HK-2 (cell line): ENCODE measurements at regions not wholly inside any gene's neighbourhood (a gene's known extent, or its start where the extent isn't known, plus 50 kb on each side); places are given as distances from the start of the nearest gene placed in this dataset.

Experiments used
- DNase-seq: peaks from one replicate; pipeline ENCODE4 v3.0.0-alpha.2; 2018; ENCODE audit not compliant: unreplicated experiment

DNA sequence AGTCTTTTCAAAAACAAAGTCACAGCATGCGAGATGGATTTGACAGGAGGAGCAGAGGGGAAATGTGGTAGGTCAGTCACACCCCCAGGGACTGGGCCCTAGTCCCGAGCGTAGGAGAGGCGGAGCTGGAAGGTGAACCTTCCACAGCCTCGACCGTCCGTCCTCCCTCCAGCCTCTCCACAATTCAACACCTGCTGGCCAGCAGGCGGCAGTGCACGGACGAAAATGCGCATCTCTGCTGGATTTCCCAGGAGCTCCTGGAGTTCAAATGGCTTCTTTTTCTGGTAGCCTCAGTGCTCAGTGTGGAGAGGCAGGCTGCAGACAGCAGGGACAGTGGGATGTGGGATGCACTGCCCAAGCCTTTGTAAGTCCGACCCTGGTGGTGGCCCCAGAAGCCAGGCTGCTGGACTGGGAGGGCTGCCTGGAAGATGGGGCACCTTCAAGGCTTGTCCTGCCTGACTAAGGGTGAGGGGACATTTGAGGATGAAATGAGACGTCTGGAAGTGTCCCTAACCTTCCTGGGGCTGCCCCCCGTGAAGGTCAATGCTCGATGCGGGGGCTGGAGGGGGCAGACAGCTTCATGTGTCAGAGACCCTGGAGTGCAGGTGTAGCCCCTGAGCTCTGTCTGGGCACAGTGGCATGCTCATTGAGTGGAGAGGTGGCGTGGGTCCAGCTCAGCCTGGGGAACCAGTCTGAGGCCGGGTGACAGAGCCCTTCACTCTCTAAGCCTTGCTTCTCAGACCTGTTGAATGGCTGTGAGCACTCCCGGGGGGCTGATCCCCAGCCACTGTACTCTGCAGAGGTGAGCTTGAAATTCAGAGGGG lies 189.5 kb downstream of the TFCP2L1 start:
- peak; percentile 65 for DNase-seq

DNA sequence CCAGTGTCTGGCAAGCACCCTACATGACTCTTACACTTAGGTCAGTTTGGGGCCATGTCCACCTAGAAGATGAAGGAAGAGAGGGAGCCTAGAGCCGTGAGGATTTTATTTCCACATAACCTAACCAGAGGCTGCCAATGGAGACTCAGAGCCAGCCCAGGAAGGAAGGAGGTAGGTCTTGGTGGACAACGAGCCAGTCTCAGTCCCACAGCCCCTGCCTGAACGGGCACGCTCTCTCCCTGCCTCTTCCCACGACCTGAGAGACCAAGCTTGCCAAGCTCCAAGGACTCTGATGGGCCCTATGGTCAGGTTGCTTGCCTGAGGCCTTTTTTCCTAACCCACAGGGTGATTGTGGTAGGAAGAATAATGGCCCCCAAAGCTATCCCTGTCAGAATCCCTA lies 188.4 kb downstream of the TFCP2L1 start:
- DNase-seq, result no peak

DNA sequence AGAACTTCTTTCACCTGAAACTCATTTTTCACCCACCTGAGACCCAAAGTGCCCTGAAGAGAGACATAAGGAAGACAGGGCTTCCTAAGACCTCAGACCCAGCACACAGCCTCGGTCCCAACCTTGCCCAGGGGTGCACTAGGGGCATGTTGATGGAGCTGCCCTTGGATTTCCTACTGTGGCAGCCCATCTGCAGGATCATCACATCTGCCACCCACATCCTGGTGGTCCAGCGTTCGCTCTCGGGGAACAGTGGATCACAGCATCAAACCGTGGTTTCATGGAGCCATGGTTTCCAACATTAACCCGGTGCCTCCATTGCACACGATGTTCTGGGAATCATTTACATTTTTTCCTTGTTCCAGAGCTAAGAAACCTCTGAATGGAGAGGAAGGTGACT lies 186.4 kb downstream of the TFCP2L1 start:
- DNase-seq, result no peak

DNA sequence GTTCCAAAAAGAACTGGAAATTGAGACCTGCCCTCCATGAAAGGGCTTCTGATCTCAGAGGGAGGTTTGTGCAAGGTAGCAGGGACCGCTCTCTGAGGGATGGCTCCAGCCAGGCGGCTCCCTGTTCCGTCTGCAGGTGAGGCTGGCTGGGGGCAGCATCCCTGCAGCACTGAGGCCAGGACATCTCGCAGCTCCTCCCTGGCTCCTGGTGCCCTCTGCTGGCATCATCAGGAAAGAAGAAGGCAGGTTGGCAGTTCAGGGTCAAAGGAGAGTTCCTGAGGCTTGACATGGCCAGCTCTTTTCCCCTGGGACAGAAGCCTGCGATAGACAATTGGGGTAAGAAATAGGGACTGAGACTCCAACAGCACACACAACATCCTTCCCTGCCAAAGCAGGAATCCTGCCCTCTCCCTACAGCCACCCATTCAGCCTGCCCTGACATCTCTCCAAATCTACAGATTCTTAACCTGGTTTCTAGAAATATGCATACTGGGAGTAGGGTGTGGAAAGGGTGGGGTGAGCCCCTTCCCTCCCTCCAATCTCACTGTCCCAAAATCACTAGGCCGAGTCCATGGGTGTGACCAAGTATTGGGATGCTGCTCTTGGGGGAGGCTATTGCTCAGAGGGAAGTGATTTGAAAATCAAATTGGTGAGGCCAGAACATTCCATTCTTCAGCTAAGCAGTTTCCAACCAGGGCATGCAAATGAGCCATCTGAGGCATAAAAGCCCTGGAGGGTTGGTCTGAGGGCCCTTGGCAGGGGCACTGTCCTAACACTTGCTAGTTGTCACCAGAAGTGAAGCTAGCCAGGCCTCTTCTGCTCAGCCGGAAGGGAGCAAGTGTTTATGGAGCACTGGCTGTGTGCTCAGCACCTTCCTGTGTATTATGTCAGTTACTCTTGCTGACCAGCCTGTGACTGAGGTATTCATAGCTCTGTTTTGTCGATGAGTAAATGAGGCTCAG lies 185.4 kb downstream of the TFCP2L1 start:
- no peak for DNase-seq

DNA sequence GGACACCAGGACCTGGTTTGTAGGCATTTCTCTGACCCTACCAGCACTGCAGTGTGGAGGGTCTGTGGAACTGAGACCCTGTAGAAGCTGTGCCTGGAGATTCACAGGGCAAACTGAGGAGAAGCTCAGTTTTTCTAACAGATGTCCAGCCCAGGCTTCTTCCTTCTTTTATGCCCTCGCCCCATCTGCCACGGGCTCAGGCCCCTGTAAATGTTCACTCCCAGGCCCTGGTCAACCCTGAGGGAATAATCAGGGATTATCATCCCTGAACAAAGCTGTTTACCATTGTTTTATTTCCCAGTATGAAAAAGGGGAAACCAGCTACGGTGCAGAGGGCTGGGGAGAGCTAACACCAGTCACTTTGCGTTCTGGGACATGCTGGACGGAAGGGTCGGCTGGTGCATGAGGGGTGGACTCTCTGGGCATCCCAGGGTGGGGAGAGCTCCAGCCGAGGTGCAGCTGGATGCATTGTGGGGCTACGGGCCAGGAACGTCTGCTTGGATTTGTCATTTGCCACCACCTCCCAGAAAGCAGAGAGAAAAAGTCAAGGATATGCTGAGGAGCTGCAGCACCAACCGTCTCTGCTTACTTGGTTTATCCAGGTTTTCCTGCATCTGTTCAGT lies 183.8 kb downstream of the TFCP2L1 start:
- DNase-seq, result no peak

DNA sequence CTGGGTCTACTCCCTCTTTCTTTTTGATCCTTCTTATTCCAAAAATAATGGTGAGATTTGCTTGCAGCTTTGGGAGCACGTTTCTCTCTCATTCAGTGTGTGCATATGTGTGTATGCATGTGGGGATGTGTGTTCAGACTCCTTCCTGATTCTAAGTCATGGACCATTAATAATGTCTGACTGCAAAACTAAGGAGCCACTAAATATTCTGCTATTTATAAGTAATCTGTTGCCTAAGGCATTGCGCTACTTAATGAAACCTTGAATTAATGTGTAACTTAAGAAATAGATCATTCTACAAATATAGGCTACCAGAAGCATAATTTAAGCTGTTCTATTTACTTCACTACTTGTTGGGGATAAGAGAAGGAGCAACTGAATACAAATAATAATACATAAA lies 182.1 kb downstream of the TFCP2L1 start:
- no peak for DNase-seq

DNA sequence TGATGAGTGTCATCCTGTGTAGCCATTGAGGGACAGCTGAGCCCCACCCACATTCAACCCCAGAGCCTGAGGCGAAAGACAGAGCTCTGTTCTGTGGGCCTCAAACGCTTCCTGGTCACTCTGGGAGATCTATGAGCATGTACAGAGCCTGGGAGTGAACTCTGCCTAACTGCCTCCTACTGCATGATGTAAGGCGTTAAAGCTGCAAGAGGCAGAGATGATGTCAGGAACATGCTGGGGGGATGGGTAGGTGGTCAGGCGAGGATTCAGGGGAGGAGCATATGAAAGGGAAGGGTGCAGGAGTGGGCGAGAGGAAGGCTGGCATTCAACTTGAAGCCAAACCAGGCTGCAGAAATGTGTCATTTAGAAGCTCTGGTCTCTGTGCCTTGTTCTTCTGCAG lies 181.0 kb downstream of the TFCP2L1 start:
- no peak for DNase-seq

DNA sequence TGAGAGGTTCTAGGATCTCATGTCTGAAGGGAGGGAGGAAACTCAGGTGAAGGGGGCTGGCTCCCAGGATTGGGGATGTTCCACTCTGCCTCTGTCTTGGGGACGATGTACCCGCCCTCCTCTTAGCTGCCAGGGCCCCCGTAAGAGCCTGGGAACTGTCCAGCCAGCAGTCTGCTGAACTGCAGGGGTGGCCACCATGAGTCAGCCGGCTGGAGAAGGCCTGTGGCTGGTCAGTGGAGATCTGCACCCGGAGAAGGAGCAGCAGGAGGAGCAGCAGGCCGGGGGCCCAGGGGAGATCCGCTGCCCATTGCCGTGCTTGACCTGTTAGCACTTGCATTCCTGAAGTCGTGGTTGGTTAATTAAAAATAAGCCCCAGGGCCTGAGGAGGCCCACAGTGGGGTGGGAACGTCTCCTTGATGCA lies 180.3 kb downstream of the TFCP2L1 start:
- DNase-seq, result peak; percentile 10

DNA sequence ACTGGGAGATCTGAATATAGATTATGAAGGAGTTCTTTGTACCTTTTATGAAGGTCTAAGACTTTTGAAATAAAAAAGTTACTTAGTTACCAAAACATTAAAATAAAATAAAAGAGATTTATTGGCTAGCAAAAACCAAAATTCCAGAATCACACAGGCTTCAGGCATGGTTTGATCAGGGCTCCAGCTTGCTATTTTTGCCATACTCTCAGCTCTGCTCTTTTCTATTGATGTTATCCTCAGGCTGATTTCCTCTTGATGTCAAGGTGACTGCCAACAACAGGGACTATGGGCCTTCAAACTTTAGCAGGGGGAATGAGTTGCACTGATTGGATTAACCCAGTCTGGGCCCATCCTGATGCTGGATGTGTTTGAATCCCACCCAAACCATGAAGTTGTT lies 174.1 kb downstream of the TFCP2L1 start:
- no peak for DNase-seq

DNA sequence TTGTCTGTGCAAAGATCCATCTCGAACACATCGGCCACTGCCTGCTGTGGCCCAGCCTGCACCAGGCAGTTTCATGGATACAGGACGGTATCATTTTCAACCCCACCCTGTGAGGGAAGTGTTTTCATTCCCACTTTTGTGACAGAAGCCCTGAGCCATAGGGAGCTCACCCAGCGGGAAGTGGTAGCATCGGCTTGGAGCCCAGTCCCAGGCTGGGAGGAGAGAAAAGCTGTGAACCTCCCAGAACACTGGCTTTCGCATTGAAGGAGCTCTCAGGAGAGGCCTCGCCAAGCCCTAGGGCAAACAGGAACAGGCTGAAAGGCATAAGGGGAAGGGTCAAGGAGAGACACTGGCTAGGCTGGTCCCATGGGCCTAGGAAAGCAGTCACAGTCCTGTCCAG lies 166.1 kb downstream of the TFCP2L1 start:
- DNase-seq, result no peak

DNA sequence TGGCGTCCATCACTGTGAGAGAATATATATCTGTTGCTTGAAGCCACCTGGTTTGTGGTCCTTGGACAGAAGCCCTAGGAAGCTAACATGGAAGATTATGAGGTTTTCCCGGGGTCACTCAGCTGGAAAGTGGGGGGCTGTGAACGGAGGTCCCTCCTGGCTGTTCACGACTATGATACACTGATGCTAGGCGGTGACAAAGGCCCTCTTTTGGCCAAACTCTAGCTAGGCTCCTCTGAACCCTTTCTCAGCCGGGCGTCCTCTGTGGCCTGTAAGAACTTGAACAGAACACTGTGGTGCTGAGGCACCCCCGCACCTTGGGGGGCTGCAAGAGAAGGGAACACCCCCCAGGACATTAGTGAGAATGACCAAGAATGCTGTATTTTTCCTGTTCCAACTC lies 164.6 kb downstream of the TFCP2L1 start:
- no peak for DNase-seq

DNA sequence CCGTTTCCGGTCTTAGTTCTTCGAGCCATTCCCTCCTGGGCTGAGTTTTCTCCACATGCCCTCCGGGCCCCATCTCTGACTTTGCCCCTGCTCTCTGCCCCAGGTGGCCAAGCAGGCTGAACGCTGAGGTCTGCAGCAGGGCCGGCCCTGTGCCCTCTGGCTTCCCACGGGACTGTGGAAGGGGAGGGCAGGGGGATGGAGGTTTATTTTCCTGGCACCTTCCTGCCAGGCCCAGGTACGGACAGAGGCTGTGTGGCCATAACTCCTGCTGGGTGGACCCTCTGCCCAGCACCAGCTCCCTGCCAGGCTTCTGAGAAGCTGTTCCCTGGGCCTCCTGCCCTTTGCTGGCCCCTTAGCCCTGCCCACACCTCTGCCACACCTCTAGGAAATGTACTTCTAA lies 164.0 kb downstream of the TFCP2L1 start:
- no peak for DNase-seq

DNA sequence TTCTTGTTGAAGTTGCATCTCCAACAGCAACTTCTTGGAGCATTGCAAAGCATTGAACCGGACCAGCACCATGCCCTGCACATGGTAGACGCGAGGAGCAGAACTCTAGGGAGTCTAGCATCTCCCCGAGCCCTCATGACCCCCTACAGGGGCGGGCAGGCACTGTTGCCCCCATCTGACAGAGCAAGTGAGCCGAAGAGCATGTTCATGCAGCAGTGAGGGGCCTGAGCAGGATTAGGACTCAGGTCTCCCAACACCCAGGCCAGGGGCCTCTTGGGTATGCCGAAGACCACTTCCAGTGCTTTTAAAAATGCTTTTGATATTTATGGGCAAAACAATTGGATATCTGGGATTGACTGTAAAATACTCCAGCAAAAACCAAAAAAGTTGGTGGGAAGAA lies 163.3 kb downstream of the TFCP2L1 start:
- no peak for DNase-seq

DNA sequence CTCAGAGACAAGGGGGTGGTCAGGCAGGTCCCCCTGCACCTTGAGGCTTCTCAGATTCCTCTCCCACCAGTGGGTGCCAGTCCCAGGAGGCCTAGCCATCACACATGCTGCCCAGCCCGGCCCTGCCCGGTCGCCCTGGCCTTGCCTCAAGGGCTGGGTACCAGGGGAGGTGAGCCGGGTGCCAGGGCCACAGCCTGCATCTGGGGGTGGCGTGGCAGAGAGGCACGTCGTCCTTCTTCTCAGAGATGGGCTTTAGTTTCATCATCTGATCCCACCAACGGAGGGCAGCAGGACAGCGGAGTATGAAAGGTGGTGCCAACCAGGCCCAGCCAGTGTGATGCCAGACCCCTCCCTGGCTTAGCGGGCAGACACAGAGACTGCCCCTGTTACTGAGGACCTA lies 161.7 kb downstream of the TFCP2L1 start:
- DNase-seq, result no peak

DNA sequence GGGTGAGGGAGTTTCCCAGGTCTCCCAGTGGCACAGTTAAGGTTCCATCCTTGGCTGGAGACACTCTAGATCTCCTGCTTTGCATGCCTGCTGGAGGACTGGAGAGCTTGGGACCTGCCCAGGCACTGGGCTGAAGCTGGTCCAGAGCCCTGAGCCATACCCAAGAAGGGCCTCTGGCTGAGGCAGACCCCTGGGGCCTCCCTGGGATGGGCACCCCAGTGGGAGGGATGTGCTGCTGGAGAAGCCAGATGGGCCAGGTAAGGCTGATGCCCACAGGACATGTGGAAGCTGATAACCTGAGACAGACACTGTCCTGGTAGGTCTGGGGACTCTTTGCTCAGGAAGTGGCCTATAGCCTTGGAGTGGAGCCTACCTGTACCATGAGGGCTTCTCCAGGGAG lies 160.7 kb downstream of the TFCP2L1 start:
- no peak for DNase-seq

DNA sequence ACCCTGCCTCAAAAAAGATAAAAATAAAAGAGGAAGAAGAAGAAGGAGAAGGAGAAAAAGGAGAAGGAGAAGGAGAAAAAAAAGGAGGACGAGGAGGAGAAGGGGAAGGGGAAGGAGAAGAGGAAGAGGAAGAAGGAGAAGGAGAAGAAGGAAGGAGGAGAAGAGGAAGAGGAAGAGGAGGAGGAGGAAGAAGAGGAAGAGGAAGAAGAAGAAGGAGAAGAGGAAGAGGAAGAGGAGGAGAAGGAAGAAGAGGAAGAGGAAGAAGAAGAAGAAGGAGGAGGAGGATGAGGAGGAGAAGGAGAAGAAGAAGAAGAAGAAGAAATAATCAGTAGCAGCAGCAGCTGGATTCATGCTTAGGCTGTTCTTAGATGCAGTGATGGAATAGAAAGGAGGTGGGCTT lies 159.7 kb downstream of the TFCP2L1 start:
- no peak for DNase-seq

DNA sequence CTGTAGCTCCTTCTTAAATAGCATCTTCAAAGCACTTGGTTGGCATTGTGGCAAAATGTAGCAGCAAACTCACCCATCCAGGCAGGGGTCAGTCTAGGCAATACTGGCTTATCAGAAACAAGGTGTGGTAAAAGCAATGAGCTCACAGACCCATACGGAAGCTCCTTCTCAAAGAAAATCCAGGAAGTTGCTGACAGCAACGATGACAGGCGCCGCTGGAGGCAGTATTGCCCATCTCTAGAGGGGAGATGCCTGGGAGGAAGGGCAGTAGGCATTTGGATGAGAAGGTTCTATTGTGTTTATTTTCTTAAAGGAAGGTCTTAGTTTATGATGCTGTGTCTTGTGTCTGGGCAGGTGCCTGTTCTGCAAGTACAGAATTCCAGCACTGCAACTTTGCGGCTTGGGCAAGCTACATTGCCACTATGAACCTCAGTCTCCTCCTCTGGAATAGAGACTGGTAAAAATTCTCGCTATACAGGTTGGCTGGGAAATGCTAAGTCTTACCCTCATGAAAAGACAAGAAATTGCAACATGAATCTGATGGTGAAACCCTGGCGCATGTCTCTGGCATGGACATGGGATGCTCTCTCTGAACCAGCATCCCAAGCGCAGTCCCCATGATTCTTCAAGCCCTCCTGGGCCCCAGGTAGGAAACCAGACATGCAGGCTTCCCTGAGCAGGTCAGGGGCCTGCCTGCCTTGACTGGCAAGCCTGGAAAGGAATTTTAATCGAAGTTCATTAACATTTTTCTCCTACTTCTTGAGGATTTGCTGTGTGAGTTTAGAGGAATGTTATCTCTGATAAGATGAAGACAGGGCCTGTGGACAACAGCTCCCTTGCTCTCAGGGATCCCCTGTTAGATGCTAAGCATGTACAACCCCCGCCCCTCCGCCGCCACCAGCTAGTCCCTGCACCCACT lies 156.0 kb downstream of the TFCP2L1 start:
- DNase-seq, result no peak

DNA sequence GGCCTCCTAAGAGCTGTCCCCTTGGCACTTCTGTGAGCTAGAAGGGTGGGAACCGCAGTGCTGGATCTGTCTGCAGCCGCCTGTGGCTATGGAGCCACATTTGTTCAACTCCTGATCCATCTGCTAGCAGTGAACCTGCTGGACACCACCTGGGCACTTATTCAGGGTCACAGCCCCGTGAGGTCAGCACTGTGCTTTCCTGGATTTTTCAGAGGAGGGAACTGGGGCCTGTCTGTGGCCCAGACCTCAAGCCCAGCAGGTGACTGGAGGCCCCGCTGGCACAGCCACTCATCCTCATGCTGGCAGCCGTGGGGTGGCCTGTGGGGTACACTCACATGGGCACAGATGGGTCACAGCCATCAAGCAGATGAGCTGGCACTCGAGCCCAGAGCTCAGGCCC lies 155.3 kb downstream of the TFCP2L1 start:
- DNase-seq, result no peak

DNA sequence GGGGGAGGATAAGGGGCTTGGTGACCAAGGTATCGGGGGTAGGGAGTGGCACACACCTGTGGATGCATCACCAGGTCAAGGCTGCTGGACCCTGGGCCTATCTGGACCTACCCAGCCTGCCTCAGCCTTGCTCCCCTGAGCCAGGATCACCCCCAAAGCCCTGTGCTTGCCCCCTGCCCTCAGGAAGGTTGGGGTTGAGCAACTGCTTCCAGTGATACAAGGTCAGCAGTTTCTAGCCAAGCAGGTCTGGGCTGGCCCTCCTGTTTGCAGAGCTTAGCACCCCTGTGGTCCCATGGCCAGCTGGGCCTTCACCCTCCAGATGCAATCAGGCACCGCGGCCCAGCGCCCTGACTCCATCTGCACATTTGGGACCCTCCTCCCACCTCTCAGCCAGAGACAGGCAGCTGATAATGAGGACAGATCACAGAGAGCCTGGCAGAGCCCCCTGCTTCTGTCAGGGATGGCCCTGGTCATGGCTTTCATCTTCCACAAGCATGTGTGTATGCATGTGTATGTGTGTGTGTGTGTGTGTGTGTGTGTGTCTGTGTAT lies 154.6 kb downstream of the TFCP2L1 start:
- no peak for DNase-seq

DNA sequence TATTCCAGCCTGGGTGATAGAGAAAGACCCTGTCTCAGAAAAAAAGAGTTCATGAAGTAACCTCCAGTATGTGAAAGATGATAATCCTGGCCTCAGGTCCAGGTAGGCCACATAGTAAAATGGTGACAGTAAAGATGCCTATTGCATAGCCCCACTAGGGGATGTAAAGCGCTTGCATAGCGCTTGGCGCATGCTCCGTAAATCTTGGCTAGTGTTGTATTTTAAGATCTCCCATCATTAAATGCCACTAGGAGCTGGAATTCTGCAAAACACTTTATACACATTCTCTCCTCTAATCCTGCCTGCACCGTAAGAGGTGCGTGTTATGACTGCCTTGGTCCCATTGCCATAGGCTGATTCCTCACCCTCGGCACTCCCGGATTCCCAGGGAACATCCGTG lies 153.6 kb downstream of the TFCP2L1 start:
- DNase-seq, result no peak
